OCI-LY1 (cell line): ENCODE measurements at regions not wholly inside any gene's neighbourhood (a gene's known extent, or its start where the extent isn't known, plus 50 kb on each side); places are given as distances from the start of the nearest gene placed in this dataset.

Source experiments
- CTCF ChIP-seq: fragments of 200-600 bp; sonication (generic), shearing (Covaris generic); IDR thresholded peaks from 2 replicates; pipeline ENCODE4 v1.5.1; 2017; ENCODE audit warnings: mild to moderate bottlenecking, antibody characterized with exemption, low read length, moderate library complexity, mixed read lengths
- EZH2 ChIP-seq: fragments of 200-600 bp; sonication (generic), shearing (Covaris generic); IDR thresholded peaks from 2 replicates; pipeline ENCODE4 v1.8.0; 2017; ENCODE audit warnings: borderline replicate concordance, mixed run types, mild to moderate bottlenecking, antibody characterized with exemption, low read length, moderate library complexity, mixed read lengths

DNA sequence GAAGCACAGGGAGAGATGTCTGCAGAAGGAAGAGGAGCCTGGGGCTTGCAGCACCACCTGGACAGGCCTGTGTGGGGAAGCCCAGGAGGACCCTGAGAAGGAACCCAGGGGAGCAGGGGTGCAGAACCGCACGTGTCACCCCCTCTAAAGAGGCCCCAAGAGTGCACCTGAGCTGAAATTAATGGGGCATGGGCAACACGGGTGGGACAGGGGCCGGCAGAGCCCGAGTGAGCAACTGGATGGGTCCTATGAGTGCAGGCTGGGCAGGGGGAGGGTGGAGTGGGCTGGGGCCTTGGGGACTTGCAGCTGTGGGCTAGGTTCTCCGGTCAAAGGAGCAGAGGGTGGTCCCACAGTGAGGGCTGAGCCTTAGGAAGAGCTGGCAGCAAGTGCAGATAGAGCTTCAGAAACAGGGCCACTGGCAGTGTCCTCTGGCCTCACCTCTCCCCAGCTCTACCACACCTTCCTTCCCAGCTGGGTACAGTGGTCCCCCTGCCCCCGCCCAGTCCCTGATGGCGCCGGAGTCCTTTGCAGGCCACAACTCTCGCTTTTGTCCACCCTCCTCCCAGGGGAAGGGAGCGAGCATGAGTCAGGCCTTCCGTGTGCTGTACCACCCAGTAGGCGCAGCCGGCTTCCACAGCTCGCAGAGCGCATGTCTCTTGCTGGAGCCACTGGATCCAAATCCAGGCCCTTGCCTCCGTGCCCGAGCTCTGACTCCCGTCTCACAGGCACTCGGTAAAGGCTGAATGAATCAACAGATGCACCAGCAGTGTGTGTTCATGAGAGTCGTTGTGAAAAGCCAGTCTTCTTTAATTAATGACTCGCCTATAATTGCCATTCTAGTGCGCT, 131.6 kb downstream of the HMX1 start:
- TF ChIP-seq CTCF (no peak), EZH2 (no peak)
